T-helper 2 cell treated with Interferon-gamma antibody and Interleukin-4, amounts not matched to agents 5 μg/mL and 100 μg/mL, for 36 hours (primary cell): ENCODE measurements at regions not wholly inside any gene's neighbourhood (a gene's known extent, or its start where the extent isn't known, plus 50 kb on each side); places are given as distances from the start of the nearest gene placed in this dataset.

Experiments used
- DNase-seq: peaks from one replicate; pipeline ENCODE4 v3.0.0; 2021; ENCODE audit warnings: low spot score
- H3K27ac Mint-ChIP-seq: one replicate; pipeline ENCODE4 v1.8.0; 2021; ENCODE audit warnings: mild to moderate bottlenecking, mixed read lengths
- H3K27me3 Mint-ChIP-seq: one replicate; pipeline ENCODE4 v1.8.0; 2021; ENCODE audit warnings: low read depth, mixed read lengths
- H3K36me3 Mint-ChIP-seq: one replicate; pipeline ENCODE4 v1.8.0; 2021; ENCODE audit warnings: low read depth, mixed read lengths
- H3K4me1 Mint-ChIP-seq: one replicate; pipeline ENCODE4 v1.8.0; 2021; ENCODE audit warnings: low read depth, mixed read lengths
- H3K4me3 Mint-ChIP-seq: one replicate; pipeline ENCODE4 v1.8.0; 2022; ENCODE audit warnings: mild to moderate bottlenecking, moderate library complexity, mixed read lengths
- H3K9me3 Mint-ChIP-seq: one replicate; pipeline ENCODE4 v1.8.0; 2021; ENCODE audit warnings: mixed read lengths

- no peaks in the 10 kb centered on the region for H3K36me3 Mint-ChIP-seq
- no peak overlapping the region for H3K27ac Mint-ChIP-seq
- no peak for DNase-seq
- H3K4me3 Mint-ChIP-seq = no peak overlapping the region
- H3K27me3 Mint-ChIP-seq = no peaks in the 10 kb centered on the region
- H3K4me1 Mint-ChIP-seq = no peaks in the 10 kb centered on the region
- H3K9me3 Mint-ChIP-seq = peaks cover 31% of the 10 kb centered on the region
Observed at GRCh38 chr5:89777758-89778157, 631.8 kb downstream of the CETN3 start.

GRCh38 chr5:89769975-89770374 is 639.6 kb downstream of the CETN3 start:
- Mint-ChIP-seq H3K9me3 (peaks cover 6% of the 10 kb centered on the region), H3K27me3 (no peaks in the 10 kb centered on the region), H3K4me3 (no peak overlapping the region), H3K36me3 (no peaks in the 10 kb centered on the region), H3K27ac (no peak overlapping the region), H3K4me1 (no peaks in the 10 kb centered on the region)
- no peak for DNase-seq

GRCh38 chr5:89759802-89760201 is 649.8 kb downstream of the CETN3 start:
- no peaks in the 10 kb centered on the region for H3K27me3 Mint-ChIP-seq
- H3K36me3 Mint-ChIP-seq = no peaks in the 10 kb centered on the region
- H3K4me3 Mint-ChIP-seq = no peak overlapping the region
- no peak overlapping the region for H3K27ac Mint-ChIP-seq
- H3K4me1 Mint-ChIP-seq = no peaks in the 10 kb centered on the region
- DNase-seq = no peak
- no peaks in the 10 kb centered on the region for H3K9me3 Mint-ChIP-seq

- Mint-ChIP-seq H3K9me3 (no peaks in the 10 kb centered on the region), H3K27ac (no peak overlapping the region), H3K4me1 (no peaks in the 10 kb centered on the region), H3K4me3 (no peak overlapping the region), H3K36me3 (no peaks in the 10 kb centered on the region), H3K27me3 (no peaks in the 10 kb centered on the region)
- DNase-seq = no peak
Observed at GRCh38 chr5:89758146-89758545, 651.4 kb downstream of the CETN3 start.

- no peaks in the 10 kb centered on the region for H3K36me3 Mint-ChIP-seq
- no peak overlapping the region for H3K4me3 Mint-ChIP-seq
- DNase-seq = no peak
- H3K4me1 Mint-ChIP-seq = no peaks in the 10 kb centered on the region
- H3K9me3 Mint-ChIP-seq = no peaks in the 10 kb centered on the region
- H3K27me3 Mint-ChIP-seq = no peaks in the 10 kb centered on the region
- H3K27ac Mint-ChIP-seq = no peak overlapping the region
Observed at GRCh38 chr5:89756955-89757354, 652.6 kb downstream of the CETN3 start.

- Mint-ChIP-seq H3K36me3 (no peaks in the 10 kb centered on the region), H3K4me3 (no peak overlapping the region), H3K4me1 (no peaks in the 10 kb centered on the region), H3K27ac (no peak overlapping the region), H3K9me3 (no peaks in the 10 kb centered on the region), H3K27me3 (no peaks in the 10 kb centered on the region)
- DNase-seq = no peak
Observed at GRCh38 chr5:89755024-89755423, 654.5 kb downstream of the CETN3 start.

GRCh38 chr5:89735082-89735481 is 674.5 kb downstream of the CETN3 start:
- H3K36me3 Mint-ChIP-seq = no peaks in the 10 kb centered on the region

GRCh38 chr5:89733772-89734171 is 675.8 kb downstream of the CETN3 start:
- Mint-ChIP-seq H3K9me3 (no peaks in the 10 kb centered on the region), H3K27ac (no peak overlapping the region), H3K4me3 (no peak overlapping the region), H3K4me1 (no peaks in the 10 kb centered on the region), H3K27me3 (no peaks in the 10 kb centered on the region), H3K36me3 (no peaks in the 10 kb centered on the region)
- DNase-seq = no peak

More at GRCh38 chr5:89735082-89735481, 674.5 kb downstream of the CETN3 start:
- Mint-ChIP-seq H3K4me3 (no peak overlapping the region), H3K9me3 (no peaks in the 10 kb centered on the region), H3K27me3 (no peaks in the 10 kb centered on the region), H3K4me1 (no peaks in the 10 kb centered on the region), H3K27ac (no peak overlapping the region)
- DNase-seq = no peak

- Mint-ChIP-seq H3K36me3 (no peaks in the 10 kb centered on the region), H3K9me3 (no peaks in the 10 kb centered on the region), H3K27ac (no peak overlapping the region), H3K4me1 (no peaks in the 10 kb centered on the region), H3K27me3 (no peaks in the 10 kb centered on the region), H3K4me3 (no peak overlapping the region)
- DNase-seq = no peak
Observed at GRCh38 chr5:89729623-89730301, 679.8 kb downstream of the CETN3 start.

GRCh38 chr5:89728750-89729149 is 680.8 kb downstream of the CETN3 start:
- H3K4me1 Mint-ChIP-seq = no peaks in the 10 kb centered on the region

GRCh38 chr5:89728134-89728533 is 681.4 kb downstream of the CETN3 start:
- Mint-ChIP-seq H3K27ac (no peak overlapping the region), H3K4me3 (no peak overlapping the region), H3K9me3 (no peaks in the 10 kb centered on the region), H3K36me3 (no peaks in the 10 kb centered on the region), H3K4me1 (no peaks in the 10 kb centered on the region), H3K27me3 (no peaks in the 10 kb centered on the region)
- DNase-seq = no peak

More at GRCh38 chr5:89728750-89729149, 680.8 kb downstream of the CETN3 start:
- no peaks in the 10 kb centered on the region for H3K9me3 Mint-ChIP-seq
- H3K4me3 Mint-ChIP-seq = no peak overlapping the region
- no peak for DNase-seq
- H3K27ac Mint-ChIP-seq = no peak overlapping the region
- H3K36me3 Mint-ChIP-seq = no peaks in the 10 kb centered on the region
- H3K27me3 Mint-ChIP-seq = no peaks in the 10 kb centered on the region

- Mint-ChIP-seq H3K27ac (no peak overlapping the region), H3K4me3 (no peak overlapping the region), H3K36me3 (no peaks in the 10 kb centered on the region), H3K4me1 (no peaks in the 10 kb centered on the region), H3K9me3 (no peaks in the 10 kb centered on the region), H3K27me3 (no peaks in the 10 kb centered on the region)
- DNase-seq = no peak
Observed at GRCh38 chr5:89724379-89725095, 685.0 kb downstream of the CETN3 start.

- Mint-ChIP-seq H3K9me3 (no peaks in the 10 kb centered on the region), H3K27ac (no peak overlapping the region), H3K4me1 (no peaks in the 10 kb centered on the region), H3K4me3 (no peak overlapping the region), H3K27me3 (no peaks in the 10 kb centered on the region), H3K36me3 (no peaks in the 10 kb centered on the region)
- DNase-seq = no peak
Observed at GRCh38 chr5:89723907-89724306, 685.6 kb downstream of the CETN3 start.

GRCh38 chr5:89722538-89722937 is 687.0 kb downstream of the CETN3 start:
- no peaks in the 10 kb centered on the region for H3K9me3 Mint-ChIP-seq
- no peaks in the 10 kb centered on the region for H3K4me1 Mint-ChIP-seq
- no peaks in the 10 kb centered on the region for H3K27me3 Mint-ChIP-seq
- H3K27ac Mint-ChIP-seq = no peak overlapping the region
- H3K4me3 Mint-ChIP-seq = no peak overlapping the region
- no peak for DNase-seq
- no peaks in the 10 kb centered on the region for H3K36me3 Mint-ChIP-seq

GRCh38 chr5:89721931-89722330 is 687.6 kb downstream of the CETN3 start:
- Mint-ChIP-seq H3K4me1 (no peaks in the 10 kb centered on the region), H3K36me3 (no peaks in the 10 kb centered on the region), H3K27ac (no peak overlapping the region), H3K4me3 (no peak overlapping the region), H3K9me3 (no peaks in the 10 kb centered on the region), H3K27me3 (no peaks in the 10 kb centered on the region)
- DNase-seq = no peak
